ENCODE measurements at regions not wholly inside any gene's neighbourhood (a gene's known extent, or its start where the extent isn't known, plus 50 kb on each side); places are given as distances from the start of the nearest gene placed in this dataset.

DNA sequence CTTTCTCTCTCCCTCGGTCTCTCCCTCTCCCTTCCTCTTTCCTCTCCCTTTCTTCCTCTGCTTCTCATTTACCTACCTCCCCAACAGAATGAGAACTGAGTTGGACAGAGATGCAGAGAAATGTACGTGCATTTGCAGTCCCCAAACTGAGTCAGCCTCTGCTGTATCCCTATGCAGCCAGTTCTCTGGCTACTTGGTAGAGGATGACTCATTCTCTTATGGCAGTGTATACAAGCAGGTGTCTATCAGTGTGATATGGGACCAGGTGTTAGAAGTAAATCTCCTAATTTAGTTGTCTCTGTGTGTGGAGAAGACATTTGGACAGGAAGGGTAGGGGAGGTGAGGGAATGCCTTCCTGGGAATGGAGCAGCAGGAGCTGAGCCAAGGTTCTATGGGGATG lies 470.8 kb downstream of the CD109 start:
- TF ChIP-seq, protein P1, sequence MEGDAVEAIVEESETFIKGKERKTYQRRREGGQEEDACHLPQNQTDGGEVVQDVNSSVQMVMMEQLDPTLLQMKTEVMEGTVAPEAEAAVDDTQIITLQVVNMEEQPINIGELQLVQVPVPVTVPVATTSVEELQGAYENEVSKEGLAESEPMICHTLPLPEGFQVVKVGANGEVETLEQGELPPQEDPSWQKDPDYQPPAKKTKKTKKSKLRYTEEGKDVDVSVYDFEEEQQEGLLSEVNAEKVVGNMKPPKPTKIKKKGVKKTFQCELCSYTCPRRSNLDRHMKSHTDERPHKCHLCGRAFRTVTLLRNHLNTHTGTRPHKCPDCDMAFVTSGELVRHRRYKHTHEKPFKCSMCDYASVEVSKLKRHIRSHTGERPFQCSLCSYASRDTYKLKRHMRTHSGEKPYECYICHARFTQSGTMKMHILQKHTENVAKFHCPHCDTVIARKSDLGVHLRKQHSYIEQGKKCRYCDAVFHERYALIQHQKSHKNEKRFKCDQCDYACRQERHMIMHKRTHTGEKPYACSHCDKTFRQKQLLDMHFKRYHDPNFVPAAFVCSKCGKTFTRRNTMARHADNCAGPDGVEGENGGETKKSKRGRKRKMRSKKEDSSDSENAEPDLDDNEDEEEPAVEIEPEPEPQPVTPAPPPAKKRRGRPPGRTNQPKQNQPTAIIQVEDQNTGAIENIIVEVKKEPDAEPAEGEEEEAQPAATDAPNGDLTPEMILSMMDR (IDR thresholded peaks at IDR 0.05), result no peak
- no peak for TF ChIP-seq POLR2A (IDR thresholded peaks at IDR 0.05)

Measured in vagina (tissue), 2 donors.